Uterus (tissue), 2 donors: ENCODE measurements at regions not wholly inside any gene's neighbourhood (a gene's known extent, or its start where the extent isn't known, plus 50 kb on each side); places are given as distances from the start of the nearest gene placed in this dataset.

Experiments
- POLR2A ChIP-seq, 2 donors: fragments of 450-650 bp; IDR thresholded peaks; one replicate each; pipeline ENCODE4 v1.6.1; 2016; ENCODE audit warnings: antibody characterized with exemption in 2 of 2, mild to moderate bottlenecking in 1 of 2, moderate library complexity in 1 of 2
- TF ChIP-seq, protein P1 (sequence below), 4 experiments: fragments of 200-600 bp in 2 of 4; fragments of 450-650 bp in 2 of 4; sonication (generic) in 2 of 4; IDR thresholded peaks; one replicate each; pipeline ENCODE4 v1.5.1; 2016 to 2019; ENCODE audit warnings: antibody characterized with exemption in 4 of 4, mild to moderate bottlenecking in 2 of 4, moderate library complexity in 1 of 4

- TF ChIP-seq, protein P1, sequence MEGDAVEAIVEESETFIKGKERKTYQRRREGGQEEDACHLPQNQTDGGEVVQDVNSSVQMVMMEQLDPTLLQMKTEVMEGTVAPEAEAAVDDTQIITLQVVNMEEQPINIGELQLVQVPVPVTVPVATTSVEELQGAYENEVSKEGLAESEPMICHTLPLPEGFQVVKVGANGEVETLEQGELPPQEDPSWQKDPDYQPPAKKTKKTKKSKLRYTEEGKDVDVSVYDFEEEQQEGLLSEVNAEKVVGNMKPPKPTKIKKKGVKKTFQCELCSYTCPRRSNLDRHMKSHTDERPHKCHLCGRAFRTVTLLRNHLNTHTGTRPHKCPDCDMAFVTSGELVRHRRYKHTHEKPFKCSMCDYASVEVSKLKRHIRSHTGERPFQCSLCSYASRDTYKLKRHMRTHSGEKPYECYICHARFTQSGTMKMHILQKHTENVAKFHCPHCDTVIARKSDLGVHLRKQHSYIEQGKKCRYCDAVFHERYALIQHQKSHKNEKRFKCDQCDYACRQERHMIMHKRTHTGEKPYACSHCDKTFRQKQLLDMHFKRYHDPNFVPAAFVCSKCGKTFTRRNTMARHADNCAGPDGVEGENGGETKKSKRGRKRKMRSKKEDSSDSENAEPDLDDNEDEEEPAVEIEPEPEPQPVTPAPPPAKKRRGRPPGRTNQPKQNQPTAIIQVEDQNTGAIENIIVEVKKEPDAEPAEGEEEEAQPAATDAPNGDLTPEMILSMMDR (IDR thresholded peaks at IDR 0.05) = no peak
- no peak for TF ChIP-seq POLR2A (IDR thresholded peaks at IDR 0.05)
Observed at GRCh38 chr22:34783436-34783835, 282.5 kb upstream of the ISX start.
